Heart left ventricle (tissue), 16 donors: ENCODE measurements at regions not wholly inside any gene's neighbourhood (a gene's known extent, or its start where the extent isn't known, plus 50 kb on each side); places are given as distances from the start of the nearest gene placed in this dataset.
A peak's percentile ranks its signal among the peaks of the same experiment; 100 is the strongest.

ENCODE experiments used
- ATAC-seq, 4 donors: fragments of 200-7000 bp; cut with Tn5 transposase; one replicate each; pipeline ENCODE4 v1.9.1; 2020 to 2022; ENCODE audit warnings: moderate library complexity in 4 of 4, mild to moderate bottlenecking in 3 of 4, moderate number of reproducible peaks in 1 of 4
- DNase-seq, 5 donors: peaks; one replicate each; pipeline ENCODE4 v3.0.0-alpha.2; 2020
- H3K27ac ChIP-seq, 12 donors: fragments of 200-600 bp; sonication (generic) in 4 of 12; one replicate each; pipeline versions ENCODE4 v1.5.0 to v1.8.0; 2016 to 2022; ENCODE audit warnings: mild to moderate bottlenecking in 2 of 12
- H3K27me3 ChIP-seq, 9 donors: fragments of 200-600 bp; sonication (generic) in 2 of 9; one replicate each; pipeline versions ENCODE4 v1.5.1 to v1.8.0; 2016 to 2022; ENCODE audit warnings: mild to moderate bottlenecking in 3 of 9
- H3K36me3 ChIP-seq, 9 donors: fragments of 200-600 bp; sonication (generic) in 2 of 9; one replicate each; pipeline versions ENCODE4 v1.5.0 to v1.8.0; 2018 to 2022; ENCODE audit warnings: mild to moderate bottlenecking in 2 of 9
- H3K4me1 ChIP-seq, 12 donors: fragments of 200-600 bp; sonication (generic) in 4 of 12; one replicate each; pipeline versions ENCODE4 v1.5.0 to v1.8.0; 2016 to 2022; ENCODE audit warnings: mild to moderate bottlenecking in 3 of 12
- H3K4me3 ChIP-seq, 12 donors: fragments of 200-600 bp; sonication (generic) in 4 of 12; one replicate each; pipeline versions ENCODE4 v1.5.0 to v1.8.0; 2017 to 2022; ENCODE audit warnings: mild to moderate bottlenecking in 9 of 12, moderate library complexity in 4 of 12
- H3K9me3 ChIP-seq, 12 donors: fragments of 200-600 bp; sonication (generic) in 4 of 12; one replicate each; pipeline versions ENCODE4 v1.5.0 to v1.8.0; 2016 to 2022; ENCODE audit warnings: mild to moderate bottlenecking in 1 of 12
- POLR2A ChIP-seq, 2 donors: fragments of 450-650 bp; IDR thresholded peaks; one replicate each; pipeline ENCODE4 v1.6.1; 2017; ENCODE audit warnings: antibody characterized with exemption in 2 of 2, mild to moderate bottlenecking in 2 of 2, moderate library complexity in 2 of 2
- WGBS, 4 donors: extraction: QIAGEN DNeasy Blood & Tissue Kit in 2 of 4; methylation state at CpG; one replicate each; pipeline versions ENCODE4 v1.1.5 to v1.1.7; 2013 to 2018; 5-methylcytosine and 5-hydroxymethylcytosine counted together
- intact Hi-C, 10 donors: fragments of 100-400 bp; cut with DNase I; formaldehyde crosslinking; loops; one replicate each; pipeline versions ENCODE4 v1.11.1 to v1.14.2; 2022
- TF ChIP-seq, protein P1 (sequence below), 12 donors: fragments of 200-600 bp; sonication (generic) in 4 of 12; IDR thresholded peaks; one replicate each; pipeline versions ENCODE4 v1.5.0 to v1.8.0; 2018 to 2022; ENCODE audit warnings: antibody characterized with exemption in 12 of 12, mild to moderate bottlenecking in 5 of 12
- donor health status: ischemic (EF 13 %, LVEDD 7.1; RV severe dilation, severe dysfunction).
- donor health status: healthy with polysubstance abuse.
- donor health status: DM: no; HTN: yes; CAD: no.
- donor health status: DM: no; HTN: no; CAD: no.
- donor health status: ischemic (EF 25% LVEDD 6.9; RV normal size, moderate dysfunction).
- donor health status: ischemic (EF 25% LVEDD 5.7; RV mildly dilated, moderate dysfunction).
- donor health status: healthy.
- donor health status: DM: yes; HTN: yes; CAD: no.
- donor health status: ischemic (EF 35%, LVEDD 5.7; RV mildly dilated, moderate dysfunction).
- donor health status: nonischemic (EF 11% LVEDD 7.7; RV severe dilation, severe dysfunction).
- donor health status: DM: yes; HTN: yes; CAD: no.
- donor health status: PGD.
- donor health status: ischemic (EF 29% LVEDD 5.4; RV normal size, mild dysfunction).
- donor health status: nonischemic (EF 23%, LVEDD 6.1; RV moderate dilation, normal function).

GRCh38 chr4:32560306-32560705 lies 1840.1 kb downstream of the PCDH7 start:
- TF ChIP-seq POLR2A (IDR thresholded peaks at IDR 0.05): no peak
- TF ChIP-seq, protein P1, sequence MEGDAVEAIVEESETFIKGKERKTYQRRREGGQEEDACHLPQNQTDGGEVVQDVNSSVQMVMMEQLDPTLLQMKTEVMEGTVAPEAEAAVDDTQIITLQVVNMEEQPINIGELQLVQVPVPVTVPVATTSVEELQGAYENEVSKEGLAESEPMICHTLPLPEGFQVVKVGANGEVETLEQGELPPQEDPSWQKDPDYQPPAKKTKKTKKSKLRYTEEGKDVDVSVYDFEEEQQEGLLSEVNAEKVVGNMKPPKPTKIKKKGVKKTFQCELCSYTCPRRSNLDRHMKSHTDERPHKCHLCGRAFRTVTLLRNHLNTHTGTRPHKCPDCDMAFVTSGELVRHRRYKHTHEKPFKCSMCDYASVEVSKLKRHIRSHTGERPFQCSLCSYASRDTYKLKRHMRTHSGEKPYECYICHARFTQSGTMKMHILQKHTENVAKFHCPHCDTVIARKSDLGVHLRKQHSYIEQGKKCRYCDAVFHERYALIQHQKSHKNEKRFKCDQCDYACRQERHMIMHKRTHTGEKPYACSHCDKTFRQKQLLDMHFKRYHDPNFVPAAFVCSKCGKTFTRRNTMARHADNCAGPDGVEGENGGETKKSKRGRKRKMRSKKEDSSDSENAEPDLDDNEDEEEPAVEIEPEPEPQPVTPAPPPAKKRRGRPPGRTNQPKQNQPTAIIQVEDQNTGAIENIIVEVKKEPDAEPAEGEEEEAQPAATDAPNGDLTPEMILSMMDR (IDR thresholded peaks at IDR 0.05): no peak
- Histone ChIP-seq H3K4me3 (no peak overlapping the region), H3K27ac (no peak overlapping the region), H3K4me1 (no peaks in the 10 kb centered on the region), H3K36me3 (no peaks in the 10 kb centered on the region), H3K27me3 (no peaks in the 10 kb centered on the region), H3K9me3 (peaks cover 0 to 3% (median 0%) of the 10 kb centered on the region in 12 donors)
- DNase-seq (no peak), ATAC-seq (no peak)
- 41 to 48% (median 45%) methylated on average over 5 of the region's 5 CpGs for WGBS, 4 donors
- intact Hi-C loops: no loop called here

DNA sequence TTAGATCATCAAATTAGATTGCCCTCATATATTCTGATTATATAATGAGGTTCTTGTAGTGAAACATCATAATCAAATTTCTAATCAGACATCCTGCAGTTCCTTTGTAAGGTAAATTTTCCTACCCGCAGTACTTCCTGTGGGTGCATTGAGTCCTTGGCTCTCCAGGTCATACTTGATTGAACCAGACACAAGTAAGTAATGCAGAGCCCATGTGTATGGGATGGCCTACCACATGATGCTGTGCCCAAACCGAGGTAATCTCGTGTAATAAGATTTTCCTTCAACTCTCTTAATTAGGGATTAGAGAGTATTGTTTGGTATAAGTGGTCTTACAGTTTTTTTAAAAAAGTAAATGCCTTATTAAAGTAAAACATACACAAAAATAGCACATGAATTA lies 1841.8 kb downstream of the PCDH7 start:
- DNase-seq (no peak), ATAC-seq (no peak)
- Histone ChIP-seq H3K4me3 (no peak overlapping the region), H3K27ac (no peak overlapping the region), H3K9me3 (no peaks in the 10 kb centered on the region), H3K4me1 (no peaks in the 10 kb centered on the region), H3K36me3 (no peaks in the 10 kb centered on the region), H3K27me3 (no peaks in the 10 kb centered on the region)
- WGBS, 4 donors: 72 to 84% (median 79%) methylated on average over 3 of the region's 3 CpGs
- intact Hi-C loops: no loop called here
- TF ChIP-seq POLR2A (IDR thresholded peaks at IDR 0.05): no peak
- TF ChIP-seq, protein P1 (IDR thresholded peaks at IDR 0.05): no peak

- Histone ChIP-seq H3K9me3 (no peaks in the 10 kb centered on the region), H3K36me3 (no peaks in the 10 kb centered on the region), H3K4me1 (peaks cover 0 to 4% (median 0%) of the 10 kb centered on the region in 12 donors), H3K27ac (no peak overlapping the region), H3K4me3 (no peak overlapping the region), H3K27me3 (no peaks in the 10 kb centered on the region)
- 70 to 80% (median 75%) methylated on average over 2 of the region's 2 CpGs for WGBS, 4 donors
- ATAC-seq: no peak
- no peak for DNase-seq
- intact Hi-C loops: no loop called here
- no peak for TF ChIP-seq POLR2A (IDR thresholded peaks at IDR 0.05)
- TF ChIP-seq, protein P1 (IDR thresholded peaks at IDR 0.05): no peak
Measured at GRCh38 chr4:32564626-32565025, 1844.5 kb downstream of the PCDH7 start.

DNA sequence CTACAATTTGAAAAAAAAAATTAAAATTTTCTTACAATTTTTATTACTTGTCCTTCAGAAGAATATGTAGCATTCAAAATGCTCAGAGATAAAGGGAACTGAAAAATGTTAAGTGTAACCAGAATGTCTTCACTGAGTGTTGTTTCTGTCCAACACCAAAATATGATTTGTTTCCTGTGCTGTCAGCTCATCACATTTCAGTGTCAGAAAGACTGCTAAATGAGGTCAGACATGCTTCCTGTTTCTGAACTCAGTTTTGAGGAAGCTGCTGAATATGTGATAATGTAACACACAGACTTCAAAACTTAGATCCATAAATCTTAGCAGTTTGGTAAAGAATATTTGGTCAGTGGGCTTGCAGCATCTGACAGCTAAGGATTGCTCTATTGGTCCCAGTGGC lies 1849.7 kb downstream of the PCDH7 start:
- H3K27ac ChIP-seq: peak overlapping the region in 1 of 12 donors; percentile 32

More for the DNA sequence above, 1849.7 kb downstream of the PCDH7 start:
- Histone ChIP-seq H3K9me3 (no peaks in the 10 kb centered on the region), H3K36me3 (no peaks in the 10 kb centered on the region), H3K27me3 (no peaks in the 10 kb centered on the region), H3K4me3 (no peak overlapping the region), H3K4me1 (peaks cover 0 to 10% (median 0%) of the 10 kb centered on the region in 12 donors)
- ATAC-seq (peak in 1 of 4 donors; percentile 22), DNase-seq (no peak)
- intact Hi-C loops: no loop called here
- TF ChIP-seq, protein P1 (IDR thresholded peaks at IDR 0.05): no peak
- no peak for TF ChIP-seq POLR2A (IDR thresholded peaks at IDR 0.05)
